HEK293T (cell line): ENCODE measurements at regions not wholly inside any gene's neighbourhood (a gene's known extent, or its start where the extent isn't known, plus 50 kb on each side); places are given as distances from the start of the nearest gene placed in this dataset.

ENCODE experiments used
- CTBP1 ChIP-seq: fragments of 450-650 bp; IDR thresholded peaks from 2 replicates; pipeline ENCODE4 v1.6.1; 2016; ENCODE audit warnings: borderline replicate concordance
- TARDBP ChIP-seq: fragments of 450-650 bp; IDR thresholded peaks from 2 replicates; pipeline ENCODE4 v1.6.1; 2016
- TF ChIP-seq, protein P1 (sequence below): fragments of 450-650 bp; IDR thresholded peaks from 2 replicates; pipeline ENCODE4 v1.6.1; 2016

DNA sequence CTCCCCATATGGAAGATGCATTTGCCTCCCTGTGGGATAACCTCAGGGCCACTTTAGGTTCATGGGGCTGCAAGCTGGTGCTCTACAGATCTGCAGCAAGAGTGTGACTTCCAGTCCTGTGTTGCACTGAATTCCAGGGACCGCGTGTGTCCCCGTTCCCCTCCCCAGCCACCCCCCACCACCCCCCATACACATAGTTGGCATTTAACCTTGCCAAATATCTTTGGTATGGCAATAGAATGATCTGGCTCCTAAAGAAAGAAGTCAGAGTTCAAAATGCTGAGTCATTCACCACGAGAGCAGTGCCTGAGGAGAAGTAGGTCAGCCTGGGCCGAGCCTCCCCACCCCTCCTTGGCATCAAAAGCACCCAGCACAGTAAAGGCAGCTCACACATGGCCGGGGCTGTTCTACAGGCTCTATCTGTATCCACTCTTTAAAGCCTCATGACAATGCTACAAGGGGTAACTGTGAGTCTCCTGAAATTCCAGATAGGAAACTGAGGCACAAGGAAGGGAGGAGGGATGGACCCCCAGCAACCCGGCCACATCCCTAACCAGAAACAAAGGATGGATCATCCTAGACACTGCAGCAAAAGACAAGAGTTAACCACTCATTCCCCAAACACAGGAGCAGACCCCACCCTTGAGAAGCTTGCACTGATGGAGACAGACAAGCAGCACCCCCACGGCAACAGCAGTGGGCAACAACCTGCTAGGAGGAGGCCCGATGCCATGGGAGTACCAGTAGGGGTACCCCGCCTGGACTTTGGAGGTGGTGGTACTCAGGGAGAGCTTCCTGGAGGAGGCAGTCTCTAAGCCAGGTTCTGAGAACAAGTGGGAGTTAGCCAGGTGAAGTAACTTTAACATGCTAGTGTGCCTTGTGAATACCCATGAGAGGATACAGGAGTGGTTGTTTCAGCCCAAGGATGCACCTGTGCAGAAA lies 70.3 kb upstream of the NANOS1 start:
- TF ChIP-seq, protein P1, sequence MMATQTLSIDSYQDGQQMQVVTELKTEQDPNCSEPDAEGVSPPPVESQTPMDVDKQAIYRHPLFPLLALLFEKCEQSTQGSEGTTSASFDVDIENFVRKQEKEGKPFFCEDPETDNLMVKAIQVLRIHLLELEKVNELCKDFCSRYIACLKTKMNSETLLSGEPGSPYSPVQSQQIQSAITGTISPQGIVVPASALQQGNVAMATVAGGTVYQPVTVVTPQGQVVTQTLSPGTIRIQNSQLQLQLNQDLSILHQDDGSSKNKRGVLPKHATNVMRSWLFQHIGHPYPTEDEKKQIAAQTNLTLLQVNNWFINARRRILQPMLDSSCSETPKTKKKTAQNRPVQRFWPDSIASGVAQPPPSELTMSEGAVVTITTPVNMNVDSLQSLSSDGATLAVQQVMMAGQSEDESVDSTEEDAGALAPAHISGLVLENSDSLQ: no peak
- TF ChIP-seq CTBP1: no peak
- no peak for TF ChIP-seq TARDBP
